Liver (tissue), 8 donors: ENCODE measurements at regions not wholly inside any gene's neighbourhood (a gene's known extent, or its start where the extent isn't known, plus 50 kb on each side); places are given as distances from the start of the nearest gene placed in this dataset.

Experiments
- DNase-seq: peaks from one replicate; pipeline ENCODE4 v3.0.0-alpha.2; 2017; ENCODE audit warnings: low spot score
- H3K27ac ChIP-seq, 2 donors: one replicate each; pipeline ENCODE4 v1.7.0; 2013; ENCODE audit warnings: inconsistent platforms in 2 of 2, low read length in 2 of 2, control low read depth in 1 of 2, low read depth in 1 of 2, mild to moderate bottlenecking in 1 of 2
- H3K27me3 ChIP-seq, 4 donors: one replicate each; pipeline versions ENCODE4 v1.6.1 to v1.7.0; 2013; ENCODE audit warnings: low read length in 3 of 4, inconsistent platforms in 1 of 4, mild to moderate bottlenecking in 1 of 4, moderate library complexity in 1 of 4; ENCODE audit not compliant: control insufficient read depth in 4 of 4, insufficient read depth in 4 of 4
- H3K36me3 ChIP-seq, 4 donors: one replicate each; pipeline versions ENCODE4 v1.6.1 to v1.7.0; 2013; ENCODE audit warnings: low read length in 3 of 4, mild to moderate bottlenecking in 3 of 4, low read depth in 1 of 4, moderate library complexity in 1 of 4; ENCODE audit not compliant: control insufficient read depth in 4 of 4, insufficient read depth in 3 of 4
- H3K4me1 ChIP-seq, 4 donors: one replicate each; pipeline versions ENCODE4 v1.6.1 to v1.7.0; 2013; ENCODE audit warnings: low read length in 3 of 4, mild to moderate bottlenecking in 3 of 4, moderate library complexity in 1 of 4; ENCODE audit not compliant: control insufficient read depth in 4 of 4, insufficient read depth in 4 of 4
- H3K4me3 ChIP-seq, 3 donors: one replicate each; pipeline versions ENCODE4 v1.6.1 to v1.7.0; 2013; ENCODE audit warnings: low read length in 3 of 3, control low read depth in 1 of 3, low read depth in 1 of 3, mild to moderate bottlenecking in 1 of 3
- H3K9ac ChIP-seq, 2 donors: one replicate each; pipeline ENCODE4 v1.7.0; 2013; ENCODE audit warnings: low read length in 2 of 2, mild to moderate bottlenecking in 2 of 2, moderate library complexity in 2 of 2, control low read depth in 1 of 2, low read depth in 1 of 2
- H3K9me3 ChIP-seq, 4 donors: one replicate each; pipeline versions ENCODE4 v1.6.1 to v1.7.0; 2013; ENCODE audit warnings: low read length in 3 of 4; ENCODE audit not compliant: control insufficient read depth in 4 of 4
- CTCF ChIP-seq: fragments of 150-350 bp; IDR thresholded peaks from 2 replicates; pipeline ENCODE4 v1.5.1; 2017; ENCODE audit warnings: improper control_type of control experiment, low read depth, low read length; ENCODE audit not compliant: missing input control
- EGR1 ChIP-seq, 2 donors: IDR thresholded peaks; 2 replicates each; pipeline ENCODE4 v1.6.1; 2016 to 2018; ENCODE audit warnings: antibody characterized with exemption in 2 of 2, low read depth in 2 of 2
- FOXA1 ChIP-seq: IDR thresholded peaks from 2 replicates; pipeline ENCODE4 v1.6.1; 2016; ENCODE audit warnings: antibody characterized with exemption
- FOXA2 ChIP-seq: IDR thresholded peaks from 2 replicates; pipeline ENCODE4 v1.6.1; 2016; ENCODE audit warnings: antibody characterized with exemption
- HNF4A ChIP-seq, 2 donors: conservative IDR thresholded peaks; 2 replicates each; pipeline ENCODE4 v1.6.1; 2016; ENCODE audit warnings: antibody characterized with exemption in 2 of 2, mild to moderate bottlenecking in 2 of 2
- HNF4G ChIP-seq: IDR thresholded peaks from 2 replicates; pipeline ENCODE4 v1.6.1; 2016; ENCODE audit warnings: antibody characterized with exemption
- JUND ChIP-seq, 2 donors: IDR thresholded peaks; 2 replicates each; pipeline ENCODE4 v1.6.1; 2016; ENCODE audit warnings: antibody characterized with exemption in 2 of 2
- NR2F2 ChIP-seq: IDR thresholded peaks from 2 replicates; pipeline ENCODE4 v1.6.1; 2016; ENCODE audit warnings: antibody characterized with exemption
- RAD21 ChIP-seq, 2 donors: IDR thresholded peaks; 2 replicates each; pipeline ENCODE4 v1.6.1; 2016; ENCODE audit warnings: antibody characterized with exemption in 2 of 2, mild to moderate bottlenecking in 2 of 2
- RXRA ChIP-seq, 2 donors: IDR thresholded peaks; 2 replicates each; pipeline ENCODE4 v1.6.1; 2017 to 2018; ENCODE audit warnings: antibody characterized with exemption in 2 of 2, mild to moderate bottlenecking in 1 of 2
- SP1 ChIP-seq: IDR thresholded peaks from 2 replicates; pipeline ENCODE4 v1.6.1; 2018; ENCODE audit warnings: antibody characterized with exemption, mild to moderate bottlenecking
- TAF1 ChIP-seq: conservative IDR thresholded peaks from 2 replicates; pipeline ENCODE4 v1.6.1; 2016; ENCODE audit warnings: antibody characterized with exemption, mild to moderate bottlenecking
- YY1 ChIP-seq: IDR thresholded peaks from 2 replicates; pipeline ENCODE4 v1.6.1; 2016; ENCODE audit warnings: antibody characterized with exemption, mild to moderate bottlenecking
- ZBTB33 ChIP-seq: IDR thresholded peaks from 2 replicates; pipeline ENCODE4 v1.6.1; 2016; ENCODE audit warnings: antibody characterized with exemption
- WGBS: extraction: QIAGEN DNeasy Blood & Tissue Kit; methylation state at CpG from one replicate; pipeline ENCODE4 v1.1.7; 2013; 5-methylcytosine and 5-hydroxymethylcytosine counted together
- TF ChIP-seq, protein P1 (sequence below): IDR thresholded peaks from 2 replicates; pipeline ENCODE4 v1.6.1; 2016; ENCODE audit warnings: antibody characterized with exemption, mild to moderate bottlenecking
- TF ChIP-seq, protein P2 (sequence below): IDR thresholded peaks from 2 replicates; pipeline ENCODE4 v1.6.1; 2016; ENCODE audit warnings: antibody characterized with exemption
- TF ChIP-seq, protein P3 (sequence below): IDR thresholded peaks from 2 replicates; pipeline ENCODE4 v1.6.1; 2016; ENCODE audit warnings: antibody characterized with exemption
- donor health status: healthy.
- donor health status: healthy.
- donor health status: healthy.
- donor health status: healthy.
- donor health status: healthy.

DNA sequence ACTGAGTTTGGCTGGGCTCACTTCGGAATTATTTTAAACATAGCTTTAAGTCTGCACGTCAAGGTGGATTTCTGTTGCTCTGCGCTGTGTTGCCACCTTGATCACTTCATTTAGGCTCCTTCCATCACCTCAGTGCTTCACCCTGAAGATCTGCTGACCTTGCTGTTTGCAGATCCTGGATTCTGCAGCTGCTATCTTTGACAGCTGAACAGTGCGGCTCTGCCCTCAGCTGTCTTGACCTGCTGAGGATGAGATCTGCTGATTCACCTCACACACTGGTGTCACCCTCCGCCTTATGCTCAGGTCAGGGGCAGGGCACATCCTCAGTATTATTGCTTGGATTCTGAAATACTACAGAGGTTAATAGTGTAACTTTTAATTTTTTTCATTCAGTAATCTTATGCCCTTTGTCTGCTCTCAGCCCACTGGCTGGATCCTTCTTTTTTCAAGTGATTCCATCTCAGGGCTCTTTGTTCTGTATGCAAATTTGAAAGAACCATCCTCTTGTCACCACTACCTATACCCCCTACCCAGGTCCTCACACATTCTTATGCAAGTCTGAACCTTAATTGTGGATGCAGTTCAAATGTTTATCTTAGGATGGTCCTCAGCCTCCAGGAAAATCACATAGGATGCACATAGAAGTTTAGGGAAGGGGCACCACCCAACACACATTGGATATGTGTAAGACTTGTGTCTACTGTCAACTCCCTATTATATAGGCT, 364.0 kb downstream of the OLFM3 start:
- WGBS: 59% methylated on average over 5 of the region's 5 CpGs
- DNase-seq: no peak
- Histone ChIP-seq H3K9me3 (no peaks in the 10 kb centered on the region), H3K4me3 (no peak overlapping the region), H3K9ac (no peak overlapping the region), H3K4me1 (no peaks in the 10 kb centered on the region), H3K36me3 (no peaks in the 10 kb centered on the region), H3K27me3 (no peaks in the 10 kb centered on the region), H3K27ac (no peak overlapping the region)
- TF ChIP-seq TAF1 (no peak), RAD21 (IDR thresholded peaks at IDR 0.05) (no peak), SP1 (no peak), RXRA (IDR thresholded peaks at IDR 0.05) (no peak), JUND (IDR thresholded peaks at IDR 0.05) (no peak), HNF4A (conservative IDR thresholded peaks at IDR 0.05) (no peak), ZBTB33 (no peak), YY1 (no peak), EGR1 (IDR thresholded peaks at IDR 0.05; ENCODE audit: low read depth in 2 of 2) (no peak), NR2F2 (no peak), HNF4G (no peak), CTCF (no peak), FOXA2 (no peak), FOXA1 (no peak)
- TF ChIP-seq, protein P1, sequence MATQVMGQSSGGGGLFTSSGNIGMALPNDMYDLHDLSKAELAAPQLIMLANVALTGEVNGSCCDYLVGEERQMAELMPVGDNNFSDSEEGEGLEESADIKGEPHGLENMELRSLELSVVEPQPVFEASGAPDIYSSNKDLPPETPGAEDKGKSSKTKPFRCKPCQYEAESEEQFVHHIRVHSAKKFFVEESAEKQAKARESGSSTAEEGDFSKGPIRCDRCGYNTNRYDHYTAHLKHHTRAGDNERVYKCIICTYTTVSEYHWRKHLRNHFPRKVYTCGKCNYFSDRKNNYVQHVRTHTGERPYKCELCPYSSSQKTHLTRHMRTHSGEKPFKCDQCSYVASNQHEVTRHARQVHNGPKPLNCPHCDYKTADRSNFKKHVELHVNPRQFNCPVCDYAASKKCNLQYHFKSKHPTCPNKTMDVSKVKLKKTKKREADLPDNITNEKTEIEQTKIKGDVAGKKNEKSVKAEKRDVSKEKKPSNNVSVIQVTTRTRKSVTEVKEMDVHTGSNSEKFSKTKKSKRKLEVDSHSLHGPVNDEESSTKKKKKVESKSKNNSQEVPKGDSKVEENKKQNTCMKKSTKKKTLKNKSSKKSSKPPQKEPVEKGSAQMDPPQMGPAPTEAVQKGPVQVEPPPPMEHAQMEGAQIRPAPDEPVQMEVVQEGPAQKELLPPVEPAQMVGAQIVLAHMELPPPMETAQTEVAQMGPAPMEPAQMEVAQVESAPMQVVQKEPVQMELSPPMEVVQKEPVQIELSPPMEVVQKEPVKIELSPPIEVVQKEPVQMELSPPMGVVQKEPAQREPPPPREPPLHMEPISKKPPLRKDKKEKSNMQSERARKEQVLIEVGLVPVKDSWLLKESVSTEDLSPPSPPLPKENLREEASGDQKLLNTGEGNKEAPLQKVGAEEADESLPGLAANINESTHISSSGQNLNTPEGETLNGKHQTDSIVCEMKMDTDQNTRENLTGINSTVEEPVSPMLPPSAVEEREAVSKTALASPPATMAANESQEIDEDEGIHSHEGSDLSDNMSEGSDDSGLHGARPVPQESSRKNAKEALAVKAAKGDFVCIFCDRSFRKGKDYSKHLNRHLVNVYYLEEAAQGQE: no peak
- TF ChIP-seq, protein P2, sequence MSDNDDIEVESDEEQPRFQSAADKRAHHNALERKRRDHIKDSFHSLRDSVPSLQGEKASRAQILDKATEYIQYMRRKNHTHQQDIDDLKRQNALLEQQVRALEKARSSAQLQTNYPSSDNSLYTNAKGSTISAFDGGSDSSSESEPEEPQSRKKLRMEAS: no peak
- TF ChIP-seq, protein P3, sequence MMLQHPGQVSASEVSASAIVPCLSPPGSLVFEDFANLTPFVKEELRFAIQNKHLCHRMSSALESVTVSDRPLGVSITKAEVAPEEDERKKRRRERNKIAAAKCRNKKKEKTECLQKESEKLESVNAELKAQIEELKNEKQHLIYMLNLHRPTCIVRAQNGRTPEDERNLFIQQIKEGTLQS: no peak
